ENCODE measurements at regions not wholly inside any gene's neighbourhood (a gene's known extent, or its start where the extent isn't known, plus 50 kb on each side); places are given as distances from the start of the nearest gene placed in this dataset.
"Not testable (repeated sequence)": the region's sequence is repeated elsewhere in the genome, so short reads cannot be mapped to it uniquely, and the experiment has no call there.

DNA sequence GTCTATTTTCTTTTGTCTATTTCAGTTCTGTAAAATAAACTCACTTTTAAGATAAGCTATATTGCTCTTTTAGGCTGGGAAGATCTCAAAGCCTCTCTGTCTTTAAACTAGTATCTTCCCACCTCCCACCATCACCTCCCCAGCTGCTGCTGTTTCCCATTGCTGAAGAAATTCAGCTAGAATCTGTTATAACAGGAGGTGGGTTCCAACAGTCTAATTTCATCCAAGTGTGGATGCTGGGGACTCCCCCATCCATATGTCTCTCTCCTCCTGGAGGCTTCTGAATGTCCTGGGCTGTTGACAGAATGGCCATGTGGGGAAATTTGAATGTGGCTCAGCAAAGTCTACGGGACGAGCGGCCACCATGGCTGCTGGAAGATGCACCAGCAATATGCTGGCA lies 301.0 kb downstream of the RASEF start:
- WGBS, 2 donors: 91 to 92% methylated on average over 3 of the region's 3 CpGs
- TF ChIP-seq, protein P1, sequence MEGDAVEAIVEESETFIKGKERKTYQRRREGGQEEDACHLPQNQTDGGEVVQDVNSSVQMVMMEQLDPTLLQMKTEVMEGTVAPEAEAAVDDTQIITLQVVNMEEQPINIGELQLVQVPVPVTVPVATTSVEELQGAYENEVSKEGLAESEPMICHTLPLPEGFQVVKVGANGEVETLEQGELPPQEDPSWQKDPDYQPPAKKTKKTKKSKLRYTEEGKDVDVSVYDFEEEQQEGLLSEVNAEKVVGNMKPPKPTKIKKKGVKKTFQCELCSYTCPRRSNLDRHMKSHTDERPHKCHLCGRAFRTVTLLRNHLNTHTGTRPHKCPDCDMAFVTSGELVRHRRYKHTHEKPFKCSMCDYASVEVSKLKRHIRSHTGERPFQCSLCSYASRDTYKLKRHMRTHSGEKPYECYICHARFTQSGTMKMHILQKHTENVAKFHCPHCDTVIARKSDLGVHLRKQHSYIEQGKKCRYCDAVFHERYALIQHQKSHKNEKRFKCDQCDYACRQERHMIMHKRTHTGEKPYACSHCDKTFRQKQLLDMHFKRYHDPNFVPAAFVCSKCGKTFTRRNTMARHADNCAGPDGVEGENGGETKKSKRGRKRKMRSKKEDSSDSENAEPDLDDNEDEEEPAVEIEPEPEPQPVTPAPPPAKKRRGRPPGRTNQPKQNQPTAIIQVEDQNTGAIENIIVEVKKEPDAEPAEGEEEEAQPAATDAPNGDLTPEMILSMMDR (IDR thresholded peaks at IDR 0.05): no peak
- TF ChIP-seq POLR2A (IDR thresholded peaks at IDR 0.05): no peak

DNA sequence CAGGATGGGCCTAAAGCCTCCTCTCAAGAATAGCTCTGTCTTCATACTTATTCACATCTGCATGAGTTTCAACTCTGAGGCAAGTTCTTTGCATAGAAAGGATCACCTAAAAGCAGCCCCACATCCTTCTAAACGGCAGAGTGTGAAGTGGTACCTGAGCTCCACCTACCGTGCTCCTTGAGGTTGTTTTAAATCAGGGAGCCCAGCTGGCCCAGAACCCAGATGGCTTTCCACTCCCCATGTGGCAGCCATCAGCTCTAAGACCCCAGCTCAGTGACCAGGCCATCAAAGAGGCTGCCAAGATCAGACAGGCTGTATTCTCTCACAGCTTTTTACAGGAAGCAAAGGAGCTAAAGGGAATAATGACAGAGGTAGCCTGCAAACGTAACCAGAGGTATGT lies 299.3 kb downstream of the RASEF start:
- 32 to 36% methylated on average over 3 of the region's 3 CpGs for WGBS, 2 donors
- TF ChIP-seq, protein P1 (IDR thresholded peaks at IDR 0.05): no peak
- no peak for TF ChIP-seq POLR2A (IDR thresholded peaks at IDR 0.05)
- intact Hi-C loops (cut with DNase I; ENCODE audit: low total_unique reads): no loop called here
- no peak overlapping the region for H3K4me3 ChIP-seq (ENCODE audit: low read depth, poor library complexity, severe bottlenecking)
- DNase-seq (ENCODE audit: low spot score in 2 of 2): no peak

More for the DNA sequence above, 301.0 kb downstream of the RASEF start:
- DNase-seq (ENCODE audit: low spot score in 2 of 2): no peak
- intact Hi-C loops (cut with DNase I; ENCODE audit: low total_unique reads): no loop called here
- H3K4me3 ChIP-seq (ENCODE audit: low read depth, poor library complexity, severe bottlenecking): no peak overlapping the region

DNA sequence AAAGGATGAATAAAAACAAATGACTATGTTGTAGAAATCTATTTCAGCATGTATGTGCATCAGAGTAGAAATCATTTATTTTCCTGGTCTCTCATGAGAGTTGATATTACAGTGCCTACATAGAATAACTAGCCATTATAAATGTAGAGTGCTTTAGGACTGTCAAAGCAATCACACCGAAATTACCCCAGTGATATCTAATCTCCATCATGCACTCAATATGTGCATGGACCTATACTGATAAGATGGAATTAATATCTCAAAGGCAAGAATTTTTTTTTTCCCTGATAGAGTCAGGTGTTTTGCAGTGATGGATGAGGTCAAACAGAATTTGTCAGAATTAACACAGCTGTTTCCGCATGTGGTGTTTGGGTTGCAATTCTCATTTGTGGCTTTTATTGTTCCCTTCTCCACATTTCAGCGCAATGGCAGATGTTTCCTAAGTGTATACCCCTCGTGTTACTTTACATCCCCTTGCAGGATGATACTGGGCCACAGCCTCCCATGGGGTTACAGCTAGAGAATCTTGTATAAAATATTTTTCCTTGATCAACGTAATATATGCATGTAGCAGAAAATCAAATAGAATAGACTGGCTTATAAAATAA lies 298.8 kb downstream of the RASEF start:
- no peak for DNase-seq (ENCODE audit: low spot score in 2 of 2)
- intact Hi-C loops (cut with DNase I; ENCODE audit: low total_unique reads): no loop called here
- TF ChIP-seq POLR2A (IDR thresholded peaks at IDR 0.05): no peak
- TF ChIP-seq, protein P1 (IDR thresholded peaks at IDR 0.05): no peak
- 46 to 49% methylated on average over 5 of the region's 5 CpGs for WGBS, 2 donors
- H3K4me3 ChIP-seq (ENCODE audit: low read depth, poor library complexity, severe bottlenecking): no peak overlapping the region

DNA sequence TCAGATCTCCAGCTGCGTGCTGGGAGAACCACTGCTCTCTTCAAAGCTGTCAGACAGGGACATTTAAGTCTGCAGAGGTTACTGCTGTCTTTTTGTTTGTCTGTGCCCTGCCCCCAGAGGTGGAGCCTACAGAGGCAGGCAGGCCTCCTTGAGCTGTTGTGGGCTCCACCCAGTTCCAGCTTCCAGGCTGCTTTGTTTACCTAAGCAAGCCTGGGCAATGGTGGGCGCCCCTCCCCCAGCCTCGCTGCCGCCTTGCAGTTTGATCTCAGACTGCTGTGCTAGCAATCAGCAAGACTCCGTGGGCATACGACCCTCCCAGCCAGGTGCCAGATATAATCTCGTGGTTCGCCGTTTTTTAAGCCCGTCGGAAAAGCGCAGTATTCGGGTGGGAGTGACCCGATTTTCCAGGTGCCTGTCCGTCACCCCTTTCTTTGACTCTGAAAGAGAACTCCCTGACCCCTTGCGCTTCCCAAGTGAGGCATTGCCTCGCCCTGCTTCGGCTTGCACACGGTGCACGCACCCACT lies 288.2 kb downstream of the RASEF start:
- 80 to 82% methylated on average over 19 of the region's 20 CpGs for WGBS, 2 donors
- intact Hi-C loops (cut with DNase I; ENCODE audit: low total_unique reads); DNase-seq (ENCODE audit: low spot score in 2 of 2); H3K4me3 ChIP-seq (ENCODE audit: low read depth, poor library complexity, severe bottlenecking): not testable (repeated sequence)

DNA sequence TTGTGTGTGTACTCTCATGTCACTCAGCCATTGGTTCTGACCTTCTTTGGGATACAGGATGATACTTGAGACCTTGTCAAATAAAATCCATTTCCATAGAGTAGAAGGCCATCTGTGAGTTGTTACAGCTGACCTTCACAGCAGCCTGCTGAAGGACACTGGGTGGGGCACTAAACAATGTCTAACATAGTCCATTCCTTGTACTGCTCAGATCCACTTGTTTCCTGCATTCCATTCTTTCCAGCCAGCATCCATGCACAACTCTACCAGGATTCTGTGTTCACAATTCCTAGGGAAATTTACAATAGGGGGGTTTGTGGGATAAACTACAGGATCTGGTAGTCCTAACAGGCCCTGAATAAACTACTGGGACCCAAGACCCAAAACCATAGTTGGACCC lies 286.4 kb downstream of the RASEF start:
- intact Hi-C loops (cut with DNase I; ENCODE audit: low total_unique reads): no loop called here
- TF ChIP-seq, protein P1 (IDR thresholded peaks at IDR 0.05): no peak
- no peak for TF ChIP-seq POLR2A (IDR thresholded peaks at IDR 0.05)
- DNase-seq (ENCODE audit: low spot score in 2 of 2): no peak
- no peak overlapping the region for H3K4me3 ChIP-seq (ENCODE audit: low read depth, poor library complexity, severe bottlenecking)

DNA sequence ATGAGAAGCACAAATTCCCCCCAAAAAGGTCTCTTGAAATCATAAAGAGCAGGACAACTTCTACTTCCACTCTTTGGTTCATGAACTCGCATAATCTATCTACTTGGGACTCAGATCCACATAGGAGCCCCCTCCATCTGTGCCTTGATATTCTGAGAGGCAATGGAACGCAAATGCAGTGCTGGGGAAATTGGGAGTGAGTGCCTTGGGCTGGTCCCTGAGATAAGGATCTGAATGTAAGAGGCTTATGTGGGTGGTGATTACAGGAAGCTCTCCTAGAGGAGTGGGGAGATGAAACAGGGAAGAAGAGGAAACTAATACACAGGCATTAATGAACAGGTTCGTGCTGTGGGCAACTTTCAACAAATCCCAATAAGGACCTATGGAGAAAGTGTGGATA lies 285.6 kb downstream of the RASEF start:
- DNase-seq (ENCODE audit: low spot score in 2 of 2): no peak
- H3K4me3 ChIP-seq (ENCODE audit: low read depth, poor library complexity, severe bottlenecking): no peak overlapping the region
- WGBS, 2 donors: 67 to 78% methylated on average over 3 of the region's 3 CpGs
- intact Hi-C loops (cut with DNase I; ENCODE audit: low total_unique reads): no loop called here
- TF ChIP-seq POLR2A (IDR thresholded peaks at IDR 0.05): no peak

DNA sequence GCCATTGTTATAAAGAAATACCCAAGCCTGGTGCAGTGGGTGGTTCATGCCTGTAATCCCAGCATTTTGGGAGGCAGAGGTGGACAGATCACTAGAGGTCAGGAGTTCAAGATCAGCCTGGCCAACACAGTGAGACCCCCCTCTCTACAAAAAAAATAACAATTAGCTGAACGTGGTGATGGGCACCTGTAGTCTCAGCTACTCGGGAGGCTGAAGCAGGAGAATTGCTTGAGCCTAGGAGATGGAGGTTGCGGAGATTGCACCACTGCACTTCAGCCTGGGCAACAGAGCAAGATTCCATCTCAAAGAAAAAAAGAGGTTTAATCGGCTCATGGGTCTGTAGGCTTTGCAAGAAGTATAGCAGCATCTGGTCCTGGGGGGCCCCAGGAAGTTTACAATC lies 284.0 kb downstream of the RASEF start:
- WGBS, 2 donors: 84 to 91% methylated on average over 4 of the region's 4 CpGs
- H3K4me3 ChIP-seq (ENCODE audit: low read depth, poor library complexity, severe bottlenecking); DNase-seq (ENCODE audit: low spot score in 2 of 2); intact Hi-C loops (cut with DNase I; ENCODE audit: low total_unique reads): not testable (repeated sequence)

Data from lower leg skin (tissue), 4 donors.